NT2/D1 (cell line): ENCODE measurements at regions not wholly inside any gene's neighbourhood (a gene's known extent, or its start where the extent isn't known, plus 50 kb on each side); places are given as distances from the start of the nearest gene placed in this dataset.

Experiments
- SUZ12 ChIP-seq: IDR thresholded peaks from 2 replicates; pipeline ENCODE4 v1.6.1; 2011; ENCODE audit not compliant: insufficient read length, insufficient read depth; ENCODE audit errors: extremely low read depth
- YY1 ChIP-seq: IDR thresholded peaks from 2 replicates; pipeline ENCODE4 v1.6.1; 2011; ENCODE audit not compliant: insufficient read length, insufficient read depth
- ZNF274 ChIP-seq: IDR thresholded peaks from 2 replicates; pipeline ENCODE4 v1.6.1; 2011; ENCODE audit warnings: mild to moderate bottlenecking, low read depth, low read length

DNA sequence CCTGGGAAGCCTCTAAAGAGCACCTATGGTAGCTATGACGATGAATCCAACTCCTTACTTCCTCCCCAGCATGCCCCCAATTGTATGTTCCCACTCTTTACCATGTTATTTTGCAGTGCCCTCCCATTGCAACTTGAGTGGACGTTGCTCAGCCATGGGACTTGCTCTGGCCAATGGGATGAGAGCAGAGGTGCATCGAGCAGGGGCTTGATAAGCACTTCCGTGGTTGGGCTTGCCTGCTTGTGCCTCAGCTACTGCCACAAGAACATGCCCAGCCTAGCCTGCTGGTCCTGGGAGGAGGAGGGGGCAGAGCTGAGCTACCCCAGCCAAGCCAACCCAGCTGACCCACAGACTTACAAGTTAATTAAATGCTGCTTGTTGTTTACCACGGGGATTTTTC is 71.1 kb upstream of the CTNNBL1 start:
- TF ChIP-seq ZNF274: no peak
- TF ChIP-seq YY1: no peak
- no peak for TF ChIP-seq SUZ12
